GM21423 (cell line): ENCODE measurements at regions not wholly inside any gene's neighbourhood (a gene's known extent, or its start where the extent isn't known, plus 50 kb on each side); places are given as distances from the start of the nearest gene placed in this dataset.
"Not testable (repeated sequence)": the region's sequence is repeated elsewhere in the genome, so short reads cannot be mapped to it uniquely, and the experiment has no call there.

Experiments used
- ATAC-seq: cut with Tn5 transposase; IDR thresholded peaks from one replicate; pipeline ENCODE4 v1.9.1; 2021; ENCODE audit warnings: mild to moderate bottlenecking, moderate library complexity; ENCODE audit not compliant: unreplicated experiment

DNA sequence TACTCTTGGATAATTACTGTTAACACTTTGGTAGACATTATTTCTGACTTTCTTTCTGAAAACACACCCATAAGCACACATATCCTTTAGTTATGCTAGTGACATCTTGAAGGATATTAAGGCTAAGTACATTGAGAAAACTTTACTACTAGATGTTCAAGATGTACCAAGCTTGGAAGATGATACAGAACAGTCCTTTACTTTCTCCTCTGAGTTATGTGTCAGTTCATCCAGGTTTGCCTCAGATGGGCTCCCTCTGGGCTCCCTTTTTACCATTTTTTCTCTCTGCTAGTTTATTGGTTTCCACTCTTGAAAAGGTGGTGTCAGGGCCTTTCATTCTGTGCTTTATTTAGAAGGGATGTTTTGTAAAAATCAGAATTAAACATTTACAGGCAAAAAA is 172.3 kb downstream of the S1PR1 start:
- no peak for ATAC-seq

- peak; percentile 44 for ATAC-seq
Observed at GRCh38 chr1:101410048-101410878, 173.4 kb downstream of the S1PR1 start.

GRCh38 chr1:101420406-101420805 is 183.6 kb downstream of the S1PR1 start:
- no peak for ATAC-seq

DNA sequence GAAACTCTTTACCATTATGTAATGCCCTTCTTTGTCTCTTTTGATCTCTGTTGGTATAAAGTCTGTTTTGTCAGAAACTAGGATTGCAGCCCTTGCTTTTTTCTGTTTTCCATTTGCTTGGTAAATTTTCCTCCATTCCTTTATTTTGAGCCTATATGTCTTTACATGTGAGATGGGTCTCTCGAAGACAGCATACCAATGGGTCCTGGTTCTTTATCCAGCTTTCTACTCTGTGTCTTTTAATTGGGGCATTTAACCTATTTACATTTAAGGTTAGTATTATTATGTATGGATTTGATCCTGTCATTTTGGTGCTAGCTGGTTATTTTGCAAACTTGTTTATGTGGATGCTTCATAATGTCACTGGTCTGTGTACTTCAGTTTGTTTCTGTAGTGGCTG is 191.3 kb downstream of the S1PR1 start:
- not testable (repeated sequence) for ATAC-seq

GRCh38 chr1:101428562-101428961 is 191.7 kb downstream of the S1PR1 start:
- no peak for ATAC-seq

GRCh38 chr1:101431956-101432510 is 195.2 kb downstream of the S1PR1 start:
- peak; percentile 52 for ATAC-seq

GRCh38 chr1:101435831-101436511 is 199.2 kb downstream of the S1PR1 start:
- peak; percentile 53 for ATAC-seq

GRCh38 chr1:101437800-101438199 is 201.0 kb downstream of the S1PR1 start:
- ATAC-seq, result no peak

- peak; percentile 52 for ATAC-seq
Observed at GRCh38 chr1:101438359-101438758, 201.5 kb downstream of the S1PR1 start.

GRCh38 chr1:101440485-101440884 is 203.7 kb downstream of the S1PR1 start:
- ATAC-seq, result no peak

DNA sequence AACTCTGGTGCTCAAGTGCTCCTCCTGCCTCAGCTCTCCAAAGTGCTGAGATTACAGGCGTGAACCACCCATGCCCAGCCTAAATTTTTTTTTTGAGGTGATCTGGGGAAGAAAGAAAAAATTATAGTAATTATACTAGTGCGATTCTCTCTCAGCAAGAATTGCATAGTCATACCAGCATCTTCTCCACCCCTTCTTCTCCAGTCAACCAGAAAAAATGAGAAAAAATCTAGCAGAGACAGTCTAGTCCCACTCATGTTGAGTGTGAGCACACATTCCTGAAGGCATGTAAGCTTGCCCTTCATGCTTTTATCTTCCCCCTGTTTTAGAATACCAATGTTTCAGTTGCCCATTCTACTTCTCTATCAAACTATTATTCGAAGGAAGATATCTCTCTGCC is 207.6 kb downstream of the S1PR1 start:
- no peak for ATAC-seq

DNA sequence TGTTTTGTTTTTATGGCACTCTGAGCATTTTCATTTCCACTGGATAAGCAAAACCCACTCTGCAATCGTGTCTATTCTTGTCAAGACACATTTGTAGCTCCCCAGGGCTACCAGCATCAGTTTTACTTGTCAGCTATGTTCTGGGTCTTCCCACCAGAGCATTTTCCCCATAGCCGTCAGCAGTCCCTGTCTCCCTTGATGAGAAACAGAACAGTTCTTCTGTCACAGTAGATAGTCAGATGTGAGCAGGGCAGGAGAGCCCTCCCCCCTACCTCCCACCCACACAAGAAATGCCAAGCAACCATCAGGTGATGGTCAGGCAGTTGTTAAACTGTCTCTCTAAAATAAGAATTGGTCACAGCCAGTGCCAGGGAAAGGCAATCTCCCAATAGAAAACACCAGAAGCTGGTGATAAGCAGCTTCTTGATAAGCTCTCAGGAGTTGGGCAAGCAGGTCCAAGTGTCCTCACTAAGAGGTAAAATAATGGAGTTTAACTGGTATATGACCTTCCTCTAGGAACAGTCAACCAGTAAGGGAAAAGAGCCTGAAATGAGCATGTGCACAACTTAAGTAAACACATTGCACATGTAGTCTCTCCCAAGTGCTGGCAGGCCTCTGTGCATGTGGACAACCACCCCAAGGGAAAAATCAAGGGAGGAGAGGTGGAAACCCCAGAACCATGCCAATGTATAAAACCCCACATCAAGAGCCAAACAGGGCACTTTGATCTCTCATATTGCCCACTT is 208.2 kb downstream of the S1PR1 start:
- ATAC-seq, result no peak

DNA sequence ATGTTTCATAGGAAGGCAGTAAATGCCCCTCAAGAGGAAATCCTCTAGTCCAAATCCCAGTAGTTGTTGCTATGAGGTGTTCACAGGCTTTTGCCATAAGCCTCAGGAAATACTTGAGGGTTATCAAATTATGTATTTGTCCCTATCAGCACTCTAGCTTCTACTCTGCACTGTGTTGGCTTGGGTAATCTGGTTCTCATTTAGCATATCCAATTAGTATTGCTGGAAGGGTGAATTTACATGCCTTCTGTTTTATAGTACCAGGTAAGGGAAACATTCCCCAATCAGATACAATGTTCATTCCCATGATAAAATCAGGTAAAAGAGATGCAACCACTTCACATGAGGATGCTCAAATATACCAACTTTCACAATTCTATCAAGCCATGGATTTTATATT is 211.2 kb downstream of the S1PR1 start:
- ATAC-seq, result no peak

DNA sequence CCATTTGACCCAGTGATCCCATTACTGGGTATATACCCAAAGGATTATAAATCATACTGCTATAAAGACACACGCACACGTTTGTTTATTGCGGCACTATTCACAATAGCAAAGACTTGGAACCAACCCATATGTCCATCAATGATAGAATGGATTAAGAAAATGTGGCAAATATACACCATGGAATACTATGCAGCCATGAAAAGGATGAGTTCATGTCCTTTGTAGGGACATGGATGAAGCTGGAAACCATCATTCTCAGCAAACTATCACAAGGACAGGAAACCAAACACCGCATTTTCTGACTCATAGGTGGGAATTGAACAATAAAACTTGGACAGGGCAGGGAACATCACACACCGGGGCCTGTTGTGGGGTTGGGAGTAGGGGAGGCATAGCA is 213.9 kb downstream of the S1PR1 start:
- ATAC-seq, result not testable (repeated sequence)

GRCh38 chr1:101451888-101452287 is 215.1 kb downstream of the S1PR1 start:
- ATAC-seq, result peak; percentile 65

GRCh38 chr1:101452825-101453224 is 216.0 kb downstream of the S1PR1 start:
- no peak for ATAC-seq

GRCh38 chr1:101453844-101454243 is 217.0 kb downstream of the S1PR1 start:
- peak; percentile 66 for ATAC-seq

- no peak for ATAC-seq
Observed at GRCh38 chr1:101455166-101455565, 218.3 kb downstream of the S1PR1 start.

GRCh38 chr1:101460739-101461138 is 223.9 kb downstream of the S1PR1 start:
- no peak for ATAC-seq

GRCh38 chr1:101463195-101463594 is 226.4 kb downstream of the S1PR1 start:
- no peak for ATAC-seq

DNA sequence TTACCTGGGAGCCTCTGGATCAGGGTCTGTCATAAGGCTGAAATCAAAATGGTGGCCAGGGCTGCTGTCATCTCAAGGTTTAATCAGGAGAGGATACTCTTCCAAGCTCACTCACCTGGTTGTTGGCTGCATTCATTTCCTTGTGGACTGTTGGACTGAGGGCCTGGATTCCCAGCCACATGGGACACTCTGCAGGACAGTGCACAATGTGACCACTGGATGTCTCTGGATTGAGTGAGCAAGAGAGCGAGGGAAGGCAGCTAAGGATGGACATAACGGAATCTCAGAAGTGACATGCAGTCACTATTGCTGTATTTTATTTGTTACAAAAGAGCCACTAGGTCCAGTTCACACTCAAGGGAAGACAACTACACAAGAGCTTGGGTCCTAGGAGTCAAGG is 229.1 kb downstream of the S1PR1 start:
- no peak for ATAC-seq
